SKM-1 treated with dmso at 0.1 percent for 144 hours (cell line): ENCODE measurements at regions not wholly inside any gene's neighbourhood (a gene's known extent, or its start where the extent isn't known, plus 50 kb on each side); places are given as distances from the start of the nearest gene placed in this dataset.

Source experiments
- DNase-seq: peaks from one replicate; lab custom pipeline; 2025; ENCODE audit not compliant: unreplicated experiment; lab: John Stamatoyannopoulos, UW

DNA sequence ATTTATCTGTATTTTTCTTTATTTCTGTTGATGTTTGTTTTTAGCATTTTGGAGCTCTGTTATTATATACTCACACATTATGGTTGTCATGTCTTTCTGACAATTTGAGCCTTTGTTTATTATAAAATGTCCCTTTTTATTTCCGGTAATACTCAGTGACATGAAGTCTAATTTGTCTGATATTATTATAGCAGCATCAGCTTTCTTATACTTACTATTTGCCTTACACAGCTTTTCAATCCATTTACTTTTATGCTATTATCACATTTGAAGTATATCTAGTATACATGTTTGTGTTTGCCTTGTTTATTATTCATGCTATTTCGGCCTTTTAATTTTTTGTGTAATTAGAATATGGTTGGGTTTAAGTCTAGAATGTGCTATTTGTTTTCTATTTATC, 430.6 kb upstream of the FANCL start:
- DNase-seq: no peak

DNA sequence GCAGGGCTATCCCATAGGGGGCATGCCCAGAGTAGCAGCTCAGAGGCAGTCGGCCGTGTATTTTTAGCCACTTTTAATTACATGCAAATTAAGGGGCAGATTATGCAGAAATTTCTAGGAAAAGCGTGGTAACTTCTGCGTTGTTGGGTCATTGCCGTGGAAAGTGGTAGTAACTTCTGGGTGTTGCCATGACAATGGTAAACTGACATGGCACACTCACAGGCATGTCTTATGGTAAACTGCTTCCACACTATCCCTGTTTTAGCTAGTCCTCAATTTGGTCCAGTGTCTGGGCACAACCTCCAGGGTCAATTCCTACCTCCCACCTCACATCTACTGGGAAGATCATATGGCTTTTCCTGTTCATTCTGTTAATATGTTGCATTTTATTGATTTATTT, 428.9 kb upstream of the FANCL start:
- no peak for DNase-seq

DNA sequence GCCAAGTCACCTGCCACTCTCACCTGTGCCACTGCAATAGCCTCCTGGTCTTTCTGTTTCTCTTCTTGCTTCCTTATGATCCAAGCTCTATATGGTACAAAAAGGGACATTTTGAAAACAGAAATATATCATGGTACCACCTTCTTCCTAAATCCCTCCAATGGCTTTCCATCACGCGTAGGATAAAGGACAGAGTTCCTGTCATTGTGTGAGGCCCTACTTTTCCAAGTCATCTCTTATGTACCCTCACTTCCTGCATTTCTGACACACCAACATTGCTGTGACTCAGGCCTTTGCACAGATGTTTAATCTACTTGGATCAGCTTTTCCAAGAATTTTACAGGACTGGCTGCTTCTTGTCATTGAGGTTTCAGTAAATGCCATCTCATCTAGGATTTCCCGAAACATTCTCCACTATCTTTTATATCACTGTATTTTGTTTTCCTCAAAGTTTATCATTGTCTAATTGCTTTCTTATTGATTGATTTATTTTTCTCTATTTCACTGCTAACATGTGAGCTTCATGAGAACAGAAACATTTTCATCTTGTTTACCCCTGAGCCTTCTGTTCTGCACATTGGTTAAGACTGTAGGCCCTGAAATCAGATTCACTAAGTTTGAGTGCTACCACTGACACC, 426.1 kb upstream of the FANCL start:
- DNase-seq: no peak

- no peak for DNase-seq
Measured at GRCh38 chr2:58666323-58666970, 425.3 kb upstream of the FANCL start.

DNA sequence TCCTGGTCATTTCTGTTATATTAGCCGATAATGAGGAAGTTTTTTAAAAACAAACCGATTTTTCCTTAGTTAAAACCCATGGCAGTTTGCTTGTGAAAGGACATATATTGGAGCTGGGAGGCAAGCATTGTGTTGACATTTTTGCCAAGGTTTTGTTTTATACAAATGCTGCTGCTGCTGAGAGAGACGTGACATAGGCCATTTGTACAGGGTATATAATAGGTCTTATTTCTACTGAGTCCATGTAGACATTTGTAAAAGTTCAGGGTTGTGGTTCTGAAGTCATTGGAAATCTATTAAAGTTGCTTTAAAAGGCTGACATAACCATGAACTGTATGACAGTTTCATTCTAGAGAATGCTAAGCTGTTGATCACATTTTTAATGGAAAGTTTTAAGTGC, 424.0 kb upstream of the FANCL start:
- no peak for DNase-seq

DNA sequence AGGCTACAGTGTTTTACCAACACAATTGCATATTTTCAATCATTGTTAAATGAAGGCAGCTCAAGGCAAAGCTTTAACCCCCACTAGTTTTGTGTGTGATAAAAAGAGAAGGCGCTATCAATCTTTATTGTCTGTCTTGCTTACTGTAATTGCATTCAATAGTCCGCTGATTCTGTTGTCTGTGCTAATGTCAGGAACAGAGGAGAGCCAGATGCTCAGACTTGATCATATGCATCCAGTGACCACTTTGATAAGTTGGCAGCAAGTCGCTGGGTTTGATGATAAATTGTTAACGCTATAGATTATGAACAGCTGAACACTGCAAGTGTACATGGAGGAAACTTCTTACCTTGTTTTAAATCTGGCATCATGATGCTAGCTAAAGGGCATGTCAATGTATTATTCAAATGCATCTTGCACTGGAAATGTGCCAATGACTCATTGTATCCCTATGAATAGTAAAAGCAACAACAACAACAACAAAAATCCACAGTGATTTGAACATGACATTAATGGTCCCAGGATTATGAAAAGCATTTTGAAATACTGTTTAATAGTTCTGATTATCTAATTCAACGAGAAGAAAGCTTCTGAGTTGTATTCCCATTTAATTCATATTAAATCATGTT, 423.5 kb upstream of the FANCL start:
- no peak for DNase-seq

DNA sequence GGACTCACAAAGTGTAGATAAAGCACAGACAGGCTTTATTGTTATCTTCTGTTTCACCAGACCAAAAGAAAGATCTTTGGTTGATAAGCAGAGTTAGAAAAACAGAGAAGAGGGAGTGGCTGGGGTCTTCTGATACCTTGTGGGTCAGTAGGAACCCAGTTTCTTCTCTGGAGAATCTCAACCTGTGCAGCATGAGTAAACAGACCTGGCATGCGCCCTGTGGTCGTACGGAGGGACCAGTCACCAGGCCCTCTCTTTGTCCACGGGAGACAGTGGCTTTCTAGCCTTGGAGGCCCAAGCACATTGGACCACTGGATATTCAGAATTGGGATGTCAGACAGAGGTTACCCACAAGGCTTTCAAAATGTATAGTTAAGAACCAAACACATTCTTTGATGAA, 418.9 kb upstream of the FANCL start:
- DNase-seq: no peak

DNA sequence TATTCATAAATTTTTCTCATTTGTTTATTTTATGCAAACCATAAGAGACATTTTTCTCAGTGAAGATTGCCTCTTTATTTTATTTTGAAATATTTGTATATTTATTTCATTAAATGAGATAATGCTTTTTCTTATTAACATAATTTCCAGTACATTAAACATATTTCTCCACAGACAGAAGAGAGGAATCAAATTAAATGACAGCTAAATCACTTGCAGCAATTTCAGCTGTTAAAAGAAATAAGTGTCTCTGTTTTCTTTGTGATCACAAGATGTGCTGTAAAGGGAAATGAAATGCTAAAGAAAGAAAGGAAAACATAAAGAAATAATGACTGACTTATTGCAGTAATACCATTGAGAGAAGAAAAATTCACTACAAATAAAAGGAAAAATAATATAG, 414.0 kb upstream of the FANCL start:
- no peak for DNase-seq

- DNase-seq: no peak
Measured at GRCh38 chr2:58651930-58652329, 410.8 kb upstream of the FANCL start.

DNA sequence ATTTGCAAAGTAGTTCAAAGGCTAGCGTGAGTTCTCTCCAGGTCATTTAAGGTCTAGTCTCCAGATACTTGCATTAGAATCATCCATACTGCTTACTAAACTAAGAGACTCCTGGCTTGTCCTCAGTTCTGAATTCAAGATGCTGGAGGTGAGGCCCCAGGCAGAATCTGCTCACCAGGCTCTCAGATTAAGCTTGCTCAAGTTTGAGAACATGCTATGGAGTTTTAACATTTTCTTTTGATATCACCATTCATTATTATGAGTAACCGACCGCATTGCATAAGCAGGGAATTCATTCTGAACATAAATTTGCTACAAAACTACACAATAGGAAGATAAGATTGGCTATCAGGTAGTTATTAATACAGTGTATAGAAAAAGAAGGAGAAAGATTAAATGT, 409.7 kb upstream of the FANCL start:
- DNase-seq: no peak

DNA sequence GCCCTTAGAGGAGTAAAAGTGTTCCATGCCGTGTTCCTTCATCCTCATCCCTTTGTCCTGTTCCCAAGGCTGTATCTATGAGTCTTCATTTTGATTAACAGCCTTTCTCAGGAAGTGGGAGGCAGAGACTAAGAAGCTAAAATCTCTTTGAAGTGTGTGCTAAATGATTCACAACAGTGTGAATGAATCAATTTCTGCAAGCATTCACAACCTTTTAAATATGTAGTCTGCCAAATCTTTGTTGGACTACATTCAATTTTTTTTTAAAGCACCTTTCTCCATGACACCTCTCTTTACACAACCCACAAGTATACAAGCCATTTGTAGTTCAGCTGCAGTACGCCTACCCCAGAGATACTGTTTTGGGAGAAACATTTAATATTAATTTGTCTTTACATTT, 408.6 kb upstream of the FANCL start:
- DNase-seq: no peak

DNA sequence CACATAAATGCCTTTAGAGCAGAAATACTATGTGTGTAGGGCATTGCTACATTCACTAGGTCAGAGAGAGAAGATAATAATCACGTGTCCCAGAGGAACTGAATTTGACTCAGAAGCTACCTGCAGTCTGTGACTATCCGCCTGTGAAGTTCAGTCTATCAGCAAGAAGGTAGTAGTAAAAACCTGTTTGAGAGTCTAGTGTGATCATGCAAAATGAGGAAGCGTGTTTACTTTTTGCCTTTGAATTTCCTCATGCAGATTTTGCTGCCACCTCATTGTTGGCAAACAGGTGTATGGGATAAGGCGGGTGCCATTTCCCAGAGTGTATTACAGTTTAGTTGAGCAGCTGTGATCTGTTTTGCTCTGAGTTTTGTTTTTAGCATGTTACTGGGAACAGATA, 403.9 kb upstream of the FANCL start:
- no peak for DNase-seq

DNA sequence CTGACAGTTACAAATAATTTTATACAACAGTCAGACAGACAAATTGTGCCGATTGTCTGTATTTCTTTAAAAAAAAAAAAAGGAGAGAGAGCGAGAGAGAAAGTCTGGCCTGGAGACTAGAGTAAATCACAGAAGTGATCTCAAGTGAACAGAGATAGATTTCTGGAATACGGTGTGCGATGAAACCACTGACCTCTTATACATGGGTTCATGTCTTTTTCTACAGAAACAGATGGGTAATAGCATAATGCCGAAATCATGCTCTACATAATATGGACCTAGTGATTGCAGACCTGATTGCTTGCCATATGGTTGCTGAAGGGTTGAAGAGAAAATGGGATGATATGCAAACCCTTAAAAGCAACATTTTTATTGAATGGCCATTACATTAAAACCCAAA, 403.3 kb upstream of the FANCL start:
- no peak for DNase-seq

DNA sequence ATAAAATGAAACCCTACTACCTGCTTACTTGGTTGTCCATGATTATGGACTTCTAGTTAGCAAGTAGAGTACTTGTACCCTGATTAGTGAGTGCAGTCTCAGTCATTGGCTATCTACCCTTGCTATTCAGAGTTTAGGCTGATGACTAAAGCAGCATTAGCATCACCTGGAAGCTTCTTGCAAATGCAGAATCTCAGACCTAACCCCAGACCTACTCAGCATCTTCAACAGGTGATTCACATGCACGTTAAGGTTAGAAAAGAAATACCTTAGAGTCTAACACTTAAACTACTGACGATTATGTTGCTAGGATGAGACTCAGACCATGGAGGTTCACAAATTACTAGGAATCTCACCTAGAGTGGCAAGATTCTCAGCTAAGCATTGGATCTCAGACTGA, 399.9 kb upstream of the FANCL start:
- DNase-seq: no peak

- no peak for DNase-seq
Measured at GRCh38 chr2:58640042-58640441, 398.9 kb upstream of the FANCL start.

DNA sequence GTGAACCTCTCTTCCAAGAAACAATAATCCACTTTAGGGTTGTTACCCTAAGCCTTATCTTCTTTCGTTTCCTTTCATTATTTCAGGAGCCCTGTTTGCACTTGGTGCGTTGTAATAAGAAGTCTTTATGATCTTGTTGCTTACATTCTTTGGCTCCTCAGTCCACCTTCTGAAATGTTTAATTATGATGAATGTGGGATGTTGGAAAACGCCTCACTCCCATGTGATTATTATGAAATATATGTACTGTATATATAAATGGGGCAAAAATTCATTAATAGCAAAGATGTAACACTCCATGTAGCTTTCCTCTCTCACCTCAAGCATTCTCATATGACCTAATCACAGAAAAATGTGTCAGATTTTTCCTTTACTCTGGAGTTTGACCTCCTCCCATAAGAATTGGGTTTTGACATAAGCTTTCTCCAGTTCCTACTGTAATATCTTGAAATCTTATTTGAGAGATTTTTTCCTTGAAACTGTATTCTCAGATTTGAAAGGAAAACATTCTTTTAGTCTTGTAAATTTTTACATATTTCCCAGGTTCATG, 397.2 kb upstream of the FANCL start:
- no peak for DNase-seq

GRCh38 chr2:58636872-58637271, 395.7 kb upstream of the FANCL start:
- no peak for DNase-seq

DNA sequence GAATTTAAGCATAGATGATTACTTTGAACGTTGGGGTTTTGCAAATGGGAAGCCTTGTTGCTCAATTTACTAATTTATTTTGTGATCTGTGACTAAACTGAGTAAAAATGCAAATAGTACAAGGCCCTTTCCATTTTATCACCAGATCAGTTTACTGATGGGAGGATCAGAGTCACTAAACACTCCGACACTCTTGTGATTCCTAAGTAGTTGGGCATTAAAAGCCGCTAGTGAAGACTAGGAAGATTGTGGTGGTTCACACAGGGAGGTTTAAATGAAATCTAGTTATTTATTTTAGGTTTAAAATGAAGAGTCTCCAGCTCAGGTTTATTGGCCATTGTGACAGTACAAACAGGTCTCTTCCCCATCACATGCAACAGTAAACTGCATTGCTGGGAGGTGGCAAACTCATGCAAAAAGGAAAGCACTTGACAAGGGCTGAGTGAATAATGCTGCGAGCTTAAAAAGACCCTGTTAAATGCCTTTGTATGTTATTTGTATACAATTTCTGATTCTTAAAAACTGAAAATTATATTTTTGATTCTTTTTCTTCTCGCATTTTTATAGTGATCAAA, 394.8 kb upstream of the FANCL start:
- no peak for DNase-seq

DNA sequence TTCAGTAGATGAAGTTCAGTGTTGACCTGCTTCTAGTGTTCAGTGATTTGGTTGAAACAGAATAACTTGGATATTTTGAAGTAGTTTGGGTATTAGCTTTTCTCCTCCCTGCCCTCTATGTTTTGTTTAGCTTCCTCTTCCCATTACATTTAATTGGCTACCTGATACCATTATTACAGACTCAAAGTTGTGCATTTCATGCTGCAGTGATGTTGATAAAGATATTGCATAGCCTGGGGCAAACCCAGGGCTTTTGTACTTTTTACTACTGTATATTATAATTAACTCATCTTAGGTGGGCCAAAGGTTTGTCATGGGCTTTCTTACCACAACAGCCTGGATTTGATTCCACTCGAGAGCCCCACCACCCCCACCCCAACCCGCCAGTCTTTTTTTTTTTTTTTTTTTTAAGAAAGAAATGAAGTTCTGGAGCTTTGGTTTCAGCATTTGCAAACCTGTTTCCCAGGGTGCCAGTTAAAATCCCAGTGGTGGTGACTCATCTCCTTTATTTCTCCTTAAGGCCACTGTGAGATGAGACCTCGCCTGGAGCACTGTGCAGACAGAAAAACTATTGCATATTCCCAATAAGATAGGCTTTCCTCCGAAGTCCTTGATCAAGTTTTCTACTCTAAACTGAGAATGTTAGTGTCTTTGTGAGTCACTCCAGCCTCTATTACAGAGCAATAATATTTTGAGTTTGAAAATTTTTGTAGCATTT, 393.7 kb upstream of the FANCL start:
- DNase-seq: no peak

GRCh38 chr2:58633613-58634365, 392.7 kb upstream of the FANCL start:
- no peak for DNase-seq

GRCh38 chr2:58631986-58632385, 390.9 kb upstream of the FANCL start:
- no peak for DNase-seq
